PC-9 (cell line): ENCODE measurements at regions not wholly inside any gene's neighbourhood (a gene's known extent, or its start where the extent isn't known, plus 50 kb on each side); places are given as distances from the start of the nearest gene placed in this dataset.
"Not testable (repeated sequence)": the region's sequence is repeated elsewhere in the genome, so short reads cannot be mapped to it uniquely, and the experiment has no call there.

ENCODE experiments used
- BruUV-seq: library from RNA; stranded (reverse); fragments of 400-500 nt; replicated peaks from 2 replicates; lab custom pipeline; 2021; lab: Mats Ljungman, UMichigan
- CTCF ChIA-PET: fragments of 300-600 bp; sonication (Branson Sonifier 250); formaldehyde crosslinking; loops from one replicate; lab custom pipeline; 2022; ENCODE audit warnings: antibody characterized with exemption; lab: Charles Lee
- POLR2A ChIA-PET: fragments of 300-600 bp; sonication (Branson Sonifier 250); formaldehyde crosslinking; loops from one replicate; lab custom pipeline; 2022; ENCODE audit warnings: antibody characterized with exemption; ENCODE audit not compliant: unreplicated experiment; lab: Charles Lee
- DNase-seq, 2 experiments: peaks; one replicate each; pipeline versions ENCODE4 v3.0.0 to v3.0.0-alpha.2; 2015 to 2022; ENCODE audit warnings: mixed read lengths in 1 of 2
- H2AFZ ChIP-seq: fragments of 200-600 bp; sonication (generic); 2 replicates; pipeline ENCODE4 v1.8.1; 2017; ENCODE audit warnings: antibody characterized with exemption
- H3F3A ChIP-seq: fragments of 200-600 bp; sonication (generic); 2 replicates; pipeline ENCODE4 v1.8.1; 2017; ENCODE audit warnings: antibody characterized with exemption, mild to moderate bottlenecking, low read depth; ENCODE audit not compliant: insufficient read depth
- H3K27ac ChIP-seq: fragments of 200-600 bp; sonication (generic); 2 replicates; pipeline ENCODE4 v1.6.1; 2016; ENCODE audit warnings: mixed run types
- H3K27me3 ChIP-seq: fragments of 200-600 bp; sonication (generic); 2 replicates; pipeline ENCODE4 v1.6.1; 2016; ENCODE audit warnings: low read depth, mixed run types; ENCODE audit not compliant: insufficient read depth
- H3K36me3 ChIP-seq: fragments of 200-600 bp; sonication (generic); 2 replicates; pipeline ENCODE4 v1.6.1; 2016; ENCODE audit warnings: low read depth, mixed run types
- H3K4me1 ChIP-seq: fragments of 200-600 bp; sonication (generic); replicated peaks from 2 replicates; pipeline ENCODE4 v1.6.1; 2016; ENCODE audit warnings: mixed run types; ENCODE audit not compliant: insufficient read depth
- H3K4me2 ChIP-seq: fragments of 200-600 bp; sonication (generic); 2 replicates; pipeline ENCODE4 v1.6.1; 2017; ENCODE audit warnings: mixed run types
- H3K4me3 ChIP-seq: fragments of 200-600 bp; sonication (generic); 2 replicates; pipeline ENCODE4 v1.6.1; 2016; ENCODE audit warnings: mixed run types
- H3K79me2 ChIP-seq: fragments of 200-600 bp; sonication (generic); 2 replicates; pipeline ENCODE4 v1.6.1; 2017; ENCODE audit warnings: low read depth, mixed run types
- H3K9me2 ChIP-seq: fragments of 200-600 bp; sonication (generic); 2 replicates; pipeline ENCODE4 v1.8.1; 2017; ENCODE audit warnings: mild to moderate bottlenecking; ENCODE audit not compliant: insufficient read depth
- H3K9me3 ChIP-seq: fragments of 200-600 bp; sonication (generic); 2 replicates; pipeline ENCODE4 v1.8.1; 2016; ENCODE audit warnings: low read depth; ENCODE audit not compliant: insufficient read depth
- H4K20me1 ChIP-seq: fragments of 200-600 bp; sonication (generic); 2 replicates; pipeline ENCODE4 v1.8.1; 2017; ENCODE audit not compliant: insufficient read depth
- CTCF ChIP-seq: fragments of 200-600 bp; sonication (generic); conservative IDR thresholded peaks from 2 replicates; pipeline ENCODE4 v1.6.1; 2017; ENCODE audit warnings: mixed run types, antibody characterized with exemption, mild to moderate bottlenecking, moderate library complexity
- EZH2 ChIP-seq: fragments of 200-600 bp; sonication (generic); IDR thresholded peaks from 2 replicates; pipeline ENCODE4 v1.8.0; 2017; ENCODE audit warnings: antibody characterized with exemption, low read depth
- intact Hi-C: fragments of 100-400 bp; cut with micrococcal nuclease; formaldehyde crosslinking; loops from one replicate; pipeline ENCODE4 v1.10.0; 2022; ENCODE audit not compliant: unreplicated experiment

- BruUV-seq, result no TSS peak
- H2AFZ ChIP-seq, result no peak overlapping the region
- no peaks in the 10 kb centered on the region for H3K9me2 ChIP-seq
- TF ChIP-seq EZH2 (no peak), CTCF (no peak)
- no peaks in the 10 kb centered on the region for H4K20me1 ChIP-seq
- intact Hi-C loops, result no loop called here
- no peak overlapping the region for H3K27ac ChIP-seq
- H3K4me2 ChIP-seq, result no peak overlapping the region
- no peak overlapping the region for H3K4me3 ChIP-seq
- DNase-seq, result no peak
- no peaks in the 10 kb centered on the region for H3K79me2 ChIP-seq
- H3K9me3 ChIP-seq, result no peaks in the 10 kb centered on the region
- no peaks in the 10 kb centered on the region for H3K27me3 ChIP-seq
- no peaks in the 10 kb centered on the region for H3K4me1 ChIP-seq
- H3F3A ChIP-seq, result no peaks in the 10 kb centered on the region
- POLR2A ChIA-PET, result no interaction called here
- CTCF ChIA-PET, result no interaction called here
- no peaks in the 10 kb centered on the region for H3K36me3 ChIP-seq
These were observed 213.3 kb upstream of the SPRY1 start for GRCh38 chr4:123183308-123183707.

- H3K9me3 ChIP-seq, H3K9me2 ChIP-seq, H2AFZ ChIP-seq, H3K4me3 ChIP-seq, H3K27ac ChIP-seq, H3K4me2 ChIP-seq, BruUV-seq, H3K27me3 ChIP-seq, H3F3A ChIP-seq, H4K20me1 ChIP-seq, intact Hi-C loops, H3K36me3 ChIP-seq, DNase-seq, H3K79me2 ChIP-seq, POLR2A ChIA-PET, H3K4me1 ChIP-seq, CTCF ChIA-PET: not testable (repeated sequence)
These were observed 212.8 kb upstream of the SPRY1 start for GRCh38 chr4:123183754-123184153.

- H3K27me3 ChIP-seq, result no peaks in the 10 kb centered on the region
- no peaks in the 10 kb centered on the region for H3K9me2 ChIP-seq
- H3K79me2 ChIP-seq, result no peaks in the 10 kb centered on the region
- TF ChIP-seq CTCF, result no peak
- no peak for TF ChIP-seq EZH2
- no peaks in the 10 kb centered on the region for H3K4me1 ChIP-seq
- H2AFZ ChIP-seq, result no peak overlapping the region
- no peak overlapping the region for H3K27ac ChIP-seq
- H3F3A ChIP-seq, result no peaks in the 10 kb centered on the region
- CTCF ChIA-PET, result no interaction called here
- H3K4me3 ChIP-seq, result no peak overlapping the region
- H3K9me3 ChIP-seq, result no peaks in the 10 kb centered on the region
- H3K36me3 ChIP-seq, result no peaks in the 10 kb centered on the region
- no peak for DNase-seq
- POLR2A ChIA-PET, result no interaction called here
- intact Hi-C loops, result no loop called here
- H4K20me1 ChIP-seq, result no peaks in the 10 kb centered on the region
- no peak overlapping the region for H3K4me2 ChIP-seq
- no TSS peak for BruUV-seq
These were observed 209.9 kb upstream of the SPRY1 start for GRCh38 chr4:123186731-123187130.

GRCh38 chr4:123190176-123190575 lies 206.4 kb upstream of the SPRY1 start:
- no peaks in the 10 kb centered on the region for H3K4me1 ChIP-seq
- CTCF ChIA-PET, result no interaction called here
- DNase-seq, result no peak
- intact Hi-C loops, result no loop called here
- no peak overlapping the region for H3K27ac ChIP-seq
- H3K9me2 ChIP-seq, result no peaks in the 10 kb centered on the region
- no peaks in the 10 kb centered on the region for H3K9me3 ChIP-seq
- no peaks in the 10 kb centered on the region for H3K79me2 ChIP-seq
- BruUV-seq, result no TSS peak
- TF ChIP-seq CTCF (no peak), EZH2 (no peak)
- H3K4me3 ChIP-seq, result no peak overlapping the region
- no peaks in the 10 kb centered on the region for H3F3A ChIP-seq
- H3K4me2 ChIP-seq, result no peak overlapping the region
- H3K36me3 ChIP-seq, result no peaks in the 10 kb centered on the region
- no peaks in the 10 kb centered on the region for H4K20me1 ChIP-seq
- POLR2A ChIA-PET, result no interaction called here
- H3K27me3 ChIP-seq, result no peaks in the 10 kb centered on the region
- H2AFZ ChIP-seq, result no peak overlapping the region
